Left ventricle myocardium inferior (tissue), 1 donor: ENCODE measurements at regions not wholly inside any gene's neighbourhood (a gene's known extent, or its start where the extent isn't known, plus 50 kb on each side); places are given as distances from the start of the nearest gene placed in this dataset.

Experiments used
- DNase-seq: peaks from one replicate; pipeline ENCODE4 v3.0.0-alpha.2; 2020
- H3K27ac ChIP-seq: fragments of 200-600 bp; replicated peaks from 2 replicates; pipeline ENCODE4 v1.8.0; 2021
- H3K27me3 ChIP-seq: fragments of 200-600 bp; 2 replicates; pipeline ENCODE4 v1.8.0; 2021; ENCODE audit warnings: low read depth
- H3K36me3 ChIP-seq: fragments of 200-600 bp; 2 replicates; pipeline ENCODE4 v1.8.0; 2021
- H3K4me1 ChIP-seq: fragments of 200-600 bp; 2 replicates; pipeline ENCODE4 v1.8.0; 2021
- H3K4me3 ChIP-seq: fragments of 200-600 bp; 2 replicates; pipeline ENCODE4 v1.8.0; 2021; ENCODE audit warnings: mild to moderate bottlenecking, moderate library complexity
- H3K9me3 ChIP-seq: fragments of 200-600 bp; replicated peaks from 2 replicates; pipeline ENCODE4 v1.8.0; 2021
- intact Hi-C: fragments of 100-400 bp; cut with micrococcal nuclease; formaldehyde crosslinking; loops from one replicate; pipeline ENCODE4 v1.11.0; 2022
- TF ChIP-seq, protein P1 (sequence below): fragments of 200-600 bp; IDR thresholded peaks from 2 replicates; pipeline ENCODE4 v1.8.0; 2021; ENCODE audit warnings: antibody characterized with exemption, mild to moderate bottlenecking, borderline replicate concordance
- donor health status: DM: no; HTN: yes; CAD: no; lungs with severe emphysema.

DNA sequence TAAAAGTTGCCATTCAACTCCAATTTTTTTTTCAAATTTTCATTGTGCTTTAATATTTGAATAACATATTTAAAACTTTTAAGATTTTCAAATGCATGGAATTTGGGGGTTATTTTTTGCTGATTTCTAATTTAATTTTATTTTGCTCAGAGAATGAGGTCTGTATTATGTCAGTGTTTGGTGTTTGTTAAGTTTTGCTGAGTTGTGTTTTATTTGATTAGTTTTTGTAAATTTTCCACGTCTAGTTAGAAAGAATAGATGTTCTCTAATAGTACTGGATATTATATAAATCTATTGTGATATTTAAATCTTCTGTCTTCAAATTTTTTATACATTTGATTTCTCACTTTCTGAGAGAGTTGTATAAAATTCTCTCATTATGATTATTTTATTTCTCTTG is 145.9 kb downstream of the MACIR start:
- H3K27ac ChIP-seq, result no peak overlapping the region
- intact Hi-C loops, result no loop called here
- no peak for DNase-seq
- H3K36me3 ChIP-seq, result no peaks in the 10 kb centered on the region
- H3K9me3 ChIP-seq, result no peaks in the 10 kb centered on the region
- H3K27me3 ChIP-seq, result peaks cover 6% of the 10 kb centered on the region
- H3K4me3 ChIP-seq, result no peak overlapping the region
- TF ChIP-seq, protein P1, sequence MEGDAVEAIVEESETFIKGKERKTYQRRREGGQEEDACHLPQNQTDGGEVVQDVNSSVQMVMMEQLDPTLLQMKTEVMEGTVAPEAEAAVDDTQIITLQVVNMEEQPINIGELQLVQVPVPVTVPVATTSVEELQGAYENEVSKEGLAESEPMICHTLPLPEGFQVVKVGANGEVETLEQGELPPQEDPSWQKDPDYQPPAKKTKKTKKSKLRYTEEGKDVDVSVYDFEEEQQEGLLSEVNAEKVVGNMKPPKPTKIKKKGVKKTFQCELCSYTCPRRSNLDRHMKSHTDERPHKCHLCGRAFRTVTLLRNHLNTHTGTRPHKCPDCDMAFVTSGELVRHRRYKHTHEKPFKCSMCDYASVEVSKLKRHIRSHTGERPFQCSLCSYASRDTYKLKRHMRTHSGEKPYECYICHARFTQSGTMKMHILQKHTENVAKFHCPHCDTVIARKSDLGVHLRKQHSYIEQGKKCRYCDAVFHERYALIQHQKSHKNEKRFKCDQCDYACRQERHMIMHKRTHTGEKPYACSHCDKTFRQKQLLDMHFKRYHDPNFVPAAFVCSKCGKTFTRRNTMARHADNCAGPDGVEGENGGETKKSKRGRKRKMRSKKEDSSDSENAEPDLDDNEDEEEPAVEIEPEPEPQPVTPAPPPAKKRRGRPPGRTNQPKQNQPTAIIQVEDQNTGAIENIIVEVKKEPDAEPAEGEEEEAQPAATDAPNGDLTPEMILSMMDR, result no peak
- no peaks in the 10 kb centered on the region for H3K4me1 ChIP-seq

DNA sequence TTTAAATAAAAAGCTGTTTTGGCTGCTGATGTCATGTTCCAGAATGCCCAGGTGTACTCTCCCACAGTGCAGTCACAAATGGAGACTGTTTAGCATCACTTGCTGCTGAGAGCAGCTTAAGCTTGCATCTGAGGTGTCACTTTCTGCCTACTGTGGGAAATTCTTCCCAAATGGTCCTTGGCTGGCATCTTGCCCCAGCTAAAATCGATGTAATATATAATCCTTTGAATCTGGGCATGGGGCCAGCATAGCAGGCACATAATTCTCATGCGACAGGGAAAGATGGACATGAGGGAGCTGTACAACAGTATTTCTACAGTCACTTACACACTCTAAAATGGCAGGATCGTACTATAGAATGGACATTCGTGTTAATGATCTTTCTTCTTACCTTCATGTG is 144.3 kb downstream of the MACIR start:
- TF ChIP-seq, protein P1, result no peak
- H3K9me3 ChIP-seq, result no peaks in the 10 kb centered on the region
- H3K36me3 ChIP-seq, result no peaks in the 10 kb centered on the region
- no peak overlapping the region for H3K4me3 ChIP-seq
- no peaks in the 10 kb centered on the region for H3K4me1 ChIP-seq
- no peak for DNase-seq
- intact Hi-C loops, result no loop called here
- H3K27me3 ChIP-seq, result peaks cover 6% of the 10 kb centered on the region
- H3K27ac ChIP-seq, result no peak overlapping the region

- no peaks in the 10 kb centered on the region for H3K9me3 ChIP-seq
- no peak overlapping the region for H3K4me3 ChIP-seq
- H3K27me3 ChIP-seq, result no peaks in the 10 kb centered on the region
- TF ChIP-seq, protein P1, result no peak
- no peak for DNase-seq
- no peak overlapping the region for H3K27ac ChIP-seq
- H3K4me1 ChIP-seq, result peaks cover 15% of the 10 kb centered on the region
- intact Hi-C loops, result no loop called here
- no peaks in the 10 kb centered on the region for H3K36me3 ChIP-seq
Measured at GRCh38 chr5:103397739-103398581, 139.4 kb downstream of the MACIR start.

GRCh38 chr5:103394676-103395075 is 136.1 kb downstream of the MACIR start:
- no peak overlapping the region for H3K27ac ChIP-seq
- H3K9me3 ChIP-seq, result no peaks in the 10 kb centered on the region
- H3K27me3 ChIP-seq, result no peaks in the 10 kb centered on the region
- H3K4me1 ChIP-seq, result peaks cover 15% of the 10 kb centered on the region
- no peak for DNase-seq
- TF ChIP-seq, protein P1, result no peak
- H3K36me3 ChIP-seq, result no peaks in the 10 kb centered on the region
- no peak overlapping the region for H3K4me3 ChIP-seq
- intact Hi-C loops, result no loop called here

GRCh38 chr5:103393101-103393754 is 134.7 kb downstream of the MACIR start:
- TF ChIP-seq, protein P1, result peak; percentile 9
- intact Hi-C loops, result no loop called here
- H3K36me3 ChIP-seq, result no peaks in the 10 kb centered on the region
- DNase-seq, result peak; percentile 16
- peaks cover 15% of the 10 kb centered on the region for H3K4me1 ChIP-seq
- no peaks in the 10 kb centered on the region for H3K9me3 ChIP-seq
- H3K4me3 ChIP-seq, result no peak overlapping the region
- no peaks in the 10 kb centered on the region for H3K27me3 ChIP-seq
- peak overlapping the region; percentile 4 for H3K27ac ChIP-seq
